HG03354 (cell line): ENCODE measurements at regions not wholly inside any gene's neighbourhood (a gene's known extent, or its start where the extent isn't known, plus 50 kb on each side); places are given as distances from the start of the nearest gene placed in this dataset.
"Not testable (repeated sequence)": the region's sequence is repeated elsewhere in the genome, so short reads cannot be mapped to it uniquely, and the experiment has no call there.

Experiments used
- ATAC-seq: cut with Tn5 transposase; IDR thresholded peaks from one replicate; pipeline ENCODE4 v1.9.1; 2021; ENCODE audit warnings: mild to moderate bottlenecking; ENCODE audit not compliant: unreplicated experiment, poor library complexity, severe bottlenecking

DNA sequence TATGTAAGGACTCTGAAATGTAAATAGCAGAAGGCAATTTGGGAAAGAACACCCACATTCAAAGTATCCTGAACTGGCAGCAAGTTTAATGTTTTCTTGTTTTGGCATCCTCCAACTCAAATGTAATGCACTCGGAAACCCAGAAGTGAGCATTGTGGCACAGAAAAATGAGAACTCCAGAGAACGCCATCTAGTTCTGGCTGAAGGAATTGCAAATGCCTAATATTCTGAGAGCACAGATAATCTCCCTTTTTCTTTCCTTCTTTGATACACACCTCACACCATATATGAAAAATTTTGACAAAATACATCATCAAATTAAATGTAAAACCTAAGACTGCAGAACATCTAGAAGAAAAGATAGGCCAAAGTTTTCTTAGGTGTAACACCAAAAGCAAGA lies 52.1 kb downstream of the PWWP3B start:
- no peak for ATAC-seq

DNA sequence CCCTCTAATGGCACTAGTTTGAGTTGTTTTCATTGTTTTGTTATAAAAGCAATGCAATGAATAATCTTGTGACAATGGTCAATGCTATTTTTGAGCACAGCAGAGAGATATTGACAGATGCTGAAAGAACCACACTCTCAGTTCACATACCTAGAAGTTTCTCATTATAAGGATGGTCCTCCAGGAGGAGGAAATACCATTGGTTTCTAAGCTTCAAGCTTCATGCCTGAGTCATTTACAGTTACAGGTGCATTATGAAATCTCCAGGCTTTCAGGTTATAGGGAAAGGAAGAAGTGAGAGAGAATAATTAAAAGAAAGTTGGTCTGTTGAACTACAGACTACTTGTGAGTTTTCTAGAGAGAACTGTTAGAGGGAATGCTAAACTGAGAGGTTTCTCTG lies 75.3 kb downstream of the PWWP3B start:
- no peak for ATAC-seq

DNA sequence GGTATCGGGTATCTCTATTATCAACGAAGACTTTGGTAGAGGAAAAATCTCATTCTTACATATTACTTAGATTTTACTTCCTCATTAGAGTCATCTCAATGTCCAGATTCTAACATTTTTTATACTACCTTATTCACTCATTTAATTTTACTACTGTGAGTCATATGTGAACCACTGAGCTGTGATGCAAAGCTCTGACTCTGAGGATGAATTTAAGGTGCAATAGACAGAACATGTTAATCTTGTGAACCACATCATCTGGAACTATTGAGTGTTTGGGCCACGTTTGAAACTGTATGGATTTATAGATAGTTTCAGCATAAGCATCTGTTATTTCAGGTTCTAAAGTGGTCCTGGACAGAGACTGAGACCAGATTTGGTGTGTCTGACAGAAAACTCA lies 78.4 kb downstream of the PWWP3B start:
- ATAC-seq = no peak

DNA sequence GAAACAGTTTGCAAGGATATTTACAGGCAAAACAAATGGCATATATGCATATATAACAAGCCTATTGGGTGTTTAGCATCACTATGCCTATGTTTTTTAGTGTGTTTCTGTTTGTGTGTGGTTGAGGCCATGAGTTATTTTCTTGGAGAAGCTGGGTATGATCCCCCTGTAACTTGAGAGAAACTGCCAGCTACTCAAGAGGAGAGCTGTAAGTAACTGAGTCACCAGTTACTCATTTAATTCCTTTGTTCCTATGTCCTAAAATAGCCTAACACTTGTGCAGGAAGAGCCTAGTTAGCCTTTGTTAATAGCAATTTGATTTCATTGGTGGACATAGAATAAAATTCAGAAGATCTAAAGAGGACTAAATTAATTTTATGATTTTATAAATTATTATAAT lies 79.1 kb downstream of the PWWP3B start:
- ATAC-seq = no peak

DNA sequence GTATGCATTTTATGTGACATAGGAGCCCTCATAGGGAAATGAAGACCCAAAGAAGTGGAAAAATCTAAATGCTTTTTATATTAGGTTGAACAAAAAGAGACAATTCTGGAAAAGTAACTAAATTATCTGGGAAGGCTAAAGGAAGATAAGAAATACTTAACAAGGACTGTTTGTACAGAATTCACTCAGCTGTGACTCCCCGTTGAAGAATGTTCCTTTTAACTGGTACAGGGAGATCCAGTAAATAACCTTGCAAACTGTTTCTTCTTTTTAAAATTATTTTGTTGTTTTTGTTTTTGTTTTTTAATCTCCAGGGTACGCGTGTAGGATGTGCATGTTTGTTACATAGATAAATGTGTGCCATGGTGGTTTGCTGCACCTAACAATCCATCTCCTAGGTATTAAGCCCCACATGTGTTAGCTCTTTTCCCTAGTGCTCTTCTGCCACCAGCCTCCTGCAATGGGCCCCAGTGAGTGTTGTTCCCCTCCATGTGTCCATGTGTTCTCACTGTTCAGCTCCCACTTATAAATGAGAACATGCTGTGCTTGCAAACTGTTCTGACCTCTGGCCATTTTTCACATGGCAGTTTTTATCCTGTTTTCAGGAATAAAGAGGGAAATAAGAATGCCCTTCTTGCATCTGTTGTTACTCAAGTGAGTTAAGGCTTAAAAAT lies 81.7 kb downstream of the PWWP3B start:
- no peak for ATAC-seq

DNA sequence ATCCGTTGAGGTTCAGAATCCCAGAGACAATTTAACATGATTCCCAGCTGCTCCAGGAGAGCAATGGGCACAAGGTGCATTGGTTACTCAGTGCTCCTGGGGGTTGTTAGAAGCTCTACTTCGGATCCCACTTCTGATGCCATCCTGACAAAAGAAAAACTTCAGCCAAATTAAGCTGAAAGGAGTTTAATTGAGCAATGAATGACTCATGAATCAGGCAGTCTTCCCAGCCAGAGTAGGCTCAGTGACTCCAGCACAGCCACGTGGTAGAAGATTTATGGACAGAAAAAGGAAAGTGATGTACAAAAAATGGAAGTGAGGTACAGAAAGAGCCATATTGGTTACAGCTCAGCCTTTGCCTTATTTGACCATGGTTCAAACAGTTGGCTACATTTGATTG lies 95.7 kb downstream of the PWWP3B start:
- ATAC-seq = no peak

DNA sequence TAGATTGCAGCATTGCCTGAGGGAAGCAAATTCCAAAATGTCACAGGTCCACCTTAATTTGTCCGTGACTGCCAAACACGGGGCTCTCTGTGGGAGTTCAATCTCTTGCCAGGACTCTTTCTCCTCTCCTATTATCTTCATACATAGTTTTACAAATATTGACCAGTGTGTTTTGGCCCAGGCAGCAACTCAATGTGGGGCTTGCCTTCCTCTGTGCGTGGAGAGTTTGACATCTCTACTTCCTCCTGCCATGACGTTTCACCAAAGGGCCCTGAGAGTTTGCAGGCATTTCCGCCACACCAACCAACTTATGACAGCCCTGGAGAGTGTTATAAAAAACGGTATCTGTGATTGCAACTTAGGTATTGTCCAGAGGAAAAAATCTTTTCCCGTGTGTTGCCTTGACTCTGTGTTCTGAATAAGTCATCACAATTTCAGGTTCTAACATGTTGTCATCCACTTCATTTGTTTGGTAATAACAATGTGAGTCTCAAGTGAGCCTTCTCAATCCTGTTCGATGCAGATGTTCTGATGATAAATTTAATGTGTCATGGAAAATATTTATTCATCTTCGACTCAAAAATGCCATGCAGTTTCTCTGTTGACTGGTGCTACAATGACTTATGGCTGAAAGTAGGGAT lies 106.0 kb downstream of the PWWP3B start:
- not testable (repeated sequence) for ATAC-seq

DNA sequence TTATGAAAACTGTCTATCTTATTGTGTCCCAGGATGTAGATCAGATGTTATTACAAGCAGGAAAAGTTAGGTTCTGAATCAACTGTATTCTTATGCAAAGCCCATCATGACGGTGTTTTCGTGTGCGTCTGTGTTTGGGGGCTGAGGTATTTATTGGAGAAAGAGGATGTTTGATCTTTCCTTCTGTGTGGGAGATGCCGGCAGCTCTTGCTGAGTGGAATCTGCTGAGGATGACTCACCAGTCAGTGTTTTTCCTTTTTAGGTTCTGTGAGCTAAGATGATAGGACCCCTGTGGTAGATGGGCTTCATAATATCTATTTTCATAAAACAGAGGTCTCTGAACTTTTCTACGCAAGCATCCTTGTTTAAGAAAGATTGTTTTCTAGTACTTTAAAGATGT lies 107.1 kb downstream of the PWWP3B start:
- not testable (repeated sequence) for ATAC-seq

DNA sequence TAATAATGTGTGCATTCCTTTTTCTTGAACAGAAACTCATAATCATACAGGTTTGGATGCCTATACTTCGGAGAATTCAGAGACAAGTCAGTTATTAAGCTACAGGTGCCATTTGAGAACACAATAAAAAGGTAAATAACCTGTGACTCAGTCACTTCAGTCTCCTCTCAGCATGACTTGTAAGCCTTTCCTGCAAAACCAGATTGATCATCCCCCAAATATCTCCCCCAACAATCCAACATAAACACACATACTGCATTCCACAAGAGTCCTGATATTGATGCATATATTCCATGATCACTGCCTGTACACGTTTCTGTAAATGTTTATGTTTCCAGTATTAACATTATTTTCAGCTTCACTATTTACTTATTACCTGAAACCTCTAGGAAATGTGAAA lies 110.8 kb downstream of the PWWP3B start:
- no peak for ATAC-seq

DNA sequence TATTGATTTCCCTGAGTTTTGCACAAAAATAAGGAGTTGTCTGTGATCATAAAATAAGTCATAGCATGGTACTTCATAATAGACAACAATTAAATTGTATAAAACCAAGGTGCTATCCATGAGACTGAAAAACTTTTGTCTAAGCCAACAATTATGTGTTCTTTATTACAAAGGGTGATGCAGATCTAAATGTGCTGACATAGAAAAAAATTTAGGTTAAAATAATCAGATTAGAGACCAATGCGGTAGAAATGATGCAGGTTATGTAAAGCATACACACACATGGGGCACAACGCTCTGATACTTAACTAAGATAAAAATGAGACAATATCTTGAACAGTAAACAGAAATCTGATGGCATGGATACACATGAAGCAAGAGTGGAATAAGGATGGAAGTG lies 113.3 kb downstream of the PWWP3B start:
- no peak for ATAC-seq

DNA sequence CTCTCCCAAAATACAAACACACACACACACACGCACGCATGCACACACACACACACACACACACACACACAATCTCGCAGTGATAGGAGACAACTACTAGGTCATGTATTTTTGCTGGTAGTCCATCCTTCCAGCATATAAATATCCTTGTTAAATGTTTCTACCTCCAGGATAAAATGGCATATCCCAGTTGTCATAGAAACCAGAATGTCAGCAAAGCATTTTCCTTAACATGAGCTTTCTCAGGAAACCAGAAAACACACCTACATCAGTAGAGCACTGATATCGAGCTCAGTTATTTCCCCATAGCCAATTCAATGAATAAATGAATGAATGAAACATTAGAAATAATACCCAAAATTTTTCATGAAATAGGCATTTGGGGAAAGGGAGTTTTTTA lies 115.7 kb downstream of the PWWP3B start:
- ATAC-seq = no peak

DNA sequence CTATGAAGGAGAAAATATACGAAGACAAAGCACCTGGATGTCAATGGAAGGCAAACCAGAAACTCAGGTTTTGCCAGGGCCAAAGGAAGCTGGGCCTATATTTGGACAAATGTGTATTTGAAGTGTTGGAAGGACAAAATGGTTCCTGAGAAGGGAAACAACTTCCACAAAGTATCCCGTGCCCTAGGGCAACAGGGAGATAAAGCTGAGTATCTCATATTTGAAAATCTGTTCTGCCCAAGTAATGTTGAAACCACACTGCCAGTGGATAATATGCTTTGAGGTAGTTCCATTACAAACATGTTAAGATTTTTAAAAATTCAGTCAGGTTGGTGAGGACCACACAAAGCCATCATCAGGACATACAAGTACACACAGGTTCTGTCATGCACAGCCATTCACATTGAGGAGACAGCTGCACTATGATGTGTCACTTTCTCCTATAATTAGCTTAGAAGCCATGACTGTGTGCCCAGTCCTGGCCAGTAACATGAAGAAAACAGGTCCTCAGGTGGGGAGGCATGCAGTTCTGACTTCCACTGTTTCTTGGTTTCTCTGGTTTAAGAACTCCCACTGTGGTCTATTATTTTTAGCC lies 116.4 kb downstream of the PWWP3B start:
- ATAC-seq = no peak

DNA sequence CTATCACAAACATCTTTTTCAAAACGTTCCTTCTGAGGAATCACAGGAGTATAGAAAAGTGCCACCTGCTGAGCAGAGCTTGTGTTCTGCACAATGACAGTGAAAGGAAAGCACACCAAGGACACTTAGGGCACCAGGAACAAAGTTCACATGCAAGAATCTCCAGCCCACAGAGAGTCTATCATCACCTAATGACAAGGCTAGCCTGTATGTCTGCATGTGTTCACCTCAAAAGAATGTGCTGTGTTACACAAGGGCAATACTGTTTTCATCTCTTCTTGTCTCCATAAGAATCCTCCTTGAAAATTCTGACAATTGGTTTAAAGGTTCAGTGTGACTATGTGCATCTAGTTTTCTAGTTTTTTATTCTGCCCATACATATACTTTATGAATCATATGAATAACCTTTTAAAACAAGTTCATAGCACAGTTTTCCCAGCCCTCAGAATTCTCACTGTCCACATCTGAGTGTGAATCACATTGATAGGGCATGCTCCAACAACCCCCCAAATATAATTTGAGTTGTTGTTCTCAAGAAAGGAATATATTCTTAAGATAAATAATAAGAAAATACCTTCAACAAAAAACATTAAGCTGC lies 118.0 kb downstream of the PWWP3B start:
- ATAC-seq = no peak

DNA sequence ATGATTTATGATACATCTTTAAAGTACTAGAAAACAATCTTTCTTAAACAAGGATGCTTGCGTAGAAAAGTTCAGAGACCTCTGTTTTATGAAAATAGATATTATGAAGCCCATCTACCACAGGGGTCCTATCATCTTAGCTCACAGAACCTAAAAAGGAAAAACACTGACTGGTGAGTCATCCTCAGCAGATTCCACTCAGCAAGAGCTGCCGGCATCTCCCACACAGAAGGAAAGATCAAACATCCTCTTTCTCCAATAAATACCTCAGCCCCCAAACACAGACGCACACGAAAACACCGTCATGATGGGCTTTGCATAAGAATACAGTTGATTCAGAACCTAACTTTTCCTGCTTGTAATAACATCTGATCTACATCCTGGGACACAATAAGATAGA lies 122.7 kb downstream of the PWWP3B start:
- not testable (repeated sequence) for ATAC-seq

DNA sequence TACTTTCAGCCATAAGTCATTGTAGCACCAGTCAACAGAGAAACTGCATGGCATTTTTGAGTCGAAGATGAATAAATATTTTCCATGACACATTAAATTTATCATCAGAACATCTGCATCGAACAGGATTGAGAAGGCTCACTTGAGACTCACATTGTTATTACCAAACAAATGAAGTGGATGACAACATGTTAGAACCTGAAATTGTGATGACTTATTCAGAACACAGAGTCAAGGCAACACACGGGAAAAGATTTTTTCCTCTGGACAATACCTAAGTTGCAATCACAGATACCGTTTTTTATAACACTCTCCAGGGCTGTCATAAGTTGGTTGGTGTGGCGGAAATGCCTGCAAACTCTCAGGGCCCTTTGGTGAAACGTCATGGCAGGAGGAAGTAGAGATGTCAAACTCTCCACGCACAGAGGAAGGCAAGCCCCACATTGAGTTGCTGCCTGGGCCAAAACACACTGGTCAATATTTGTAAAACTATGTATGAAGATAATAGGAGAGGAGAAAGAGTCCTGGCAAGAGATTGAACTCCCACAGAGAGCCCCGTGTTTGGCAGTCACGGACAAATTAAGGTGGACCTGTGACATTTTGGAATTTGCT lies 123.8 kb downstream of the PWWP3B start:
- not testable (repeated sequence) for ATAC-seq

DNA sequence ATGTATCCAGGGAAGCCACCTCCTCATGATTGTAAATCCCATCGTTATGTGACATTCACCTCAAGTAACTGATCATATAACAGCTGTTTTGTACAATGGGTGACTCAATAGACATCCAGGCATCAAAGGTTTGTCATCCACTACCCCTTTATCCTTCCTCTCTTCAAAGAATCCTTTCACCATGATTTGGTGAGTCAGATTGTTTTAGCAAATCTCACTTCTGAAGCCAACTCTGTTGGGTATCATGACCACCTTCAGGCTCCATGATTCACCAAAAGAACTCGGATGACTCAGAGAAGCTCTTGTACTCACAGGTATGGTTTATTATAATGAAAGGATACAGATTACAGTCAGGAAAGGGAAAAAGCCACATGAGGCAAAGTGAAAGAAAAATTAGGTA lies 132.1 kb downstream of the PWWP3B start:
- ATAC-seq = no peak

DNA sequence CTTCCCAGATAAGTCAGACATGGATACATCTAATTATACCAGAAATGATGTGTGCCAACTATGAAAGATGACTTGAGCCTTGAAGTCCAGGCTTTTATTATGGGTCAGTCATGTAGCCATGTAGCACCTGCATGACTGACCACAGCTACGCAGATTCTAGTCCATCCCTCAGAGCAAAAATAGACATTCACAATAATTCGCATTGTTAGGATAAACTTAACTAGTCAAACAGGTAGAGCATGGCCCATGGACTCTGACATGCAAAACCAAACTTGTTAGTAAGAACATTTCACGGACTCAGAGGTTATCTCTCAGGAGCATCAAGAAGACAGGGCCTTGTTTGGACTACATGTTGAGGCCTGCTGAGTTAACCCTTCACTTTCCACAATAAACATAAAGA lies 132.6 kb downstream of the PWWP3B start:
- no peak for ATAC-seq

DNA sequence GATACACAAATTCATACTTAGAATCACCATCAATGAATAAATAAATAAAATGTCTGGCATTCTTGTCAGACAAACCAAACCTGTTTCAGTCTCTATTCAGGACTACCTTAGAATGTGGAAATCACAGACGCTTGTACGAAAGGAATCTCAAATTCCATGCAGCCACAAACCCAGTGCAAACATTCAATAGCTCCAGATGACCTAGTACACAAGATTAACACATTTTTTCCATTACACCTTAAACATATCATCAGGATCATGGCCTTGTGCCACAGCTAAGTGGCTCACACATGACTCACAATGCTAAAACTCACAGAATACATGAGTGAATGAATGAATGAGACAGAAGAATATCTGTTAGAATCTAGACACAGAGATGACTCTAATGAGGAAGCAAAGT lies 134.2 kb downstream of the PWWP3B start:
- ATAC-seq = no peak

DNA sequence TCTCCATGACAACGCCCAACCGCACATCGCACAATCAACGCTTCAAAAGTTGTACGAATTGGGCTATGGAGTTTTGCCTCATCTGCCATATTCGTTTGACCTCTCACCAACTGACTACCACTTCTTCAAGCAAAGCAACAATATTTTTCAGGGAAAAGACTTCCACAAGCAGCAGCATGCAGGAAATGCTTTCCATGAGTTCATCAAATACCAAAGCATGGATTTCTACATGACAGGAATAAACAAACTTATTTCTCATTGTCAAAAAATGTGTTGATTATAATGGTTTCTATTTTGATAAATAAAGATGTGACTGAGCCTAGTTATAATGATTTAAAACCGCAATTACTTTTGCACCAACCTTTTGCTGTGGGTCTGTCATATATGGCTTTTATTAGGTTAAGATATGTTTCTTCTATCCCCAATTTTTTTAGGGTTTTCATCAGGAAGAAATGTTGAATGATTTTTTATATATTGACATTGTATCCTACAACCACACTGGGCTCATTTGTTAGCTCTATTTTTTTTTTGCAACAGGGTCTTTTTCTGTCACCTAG lies 138.4 kb downstream of the PWWP3B start:
- no peak for ATAC-seq

DNA sequence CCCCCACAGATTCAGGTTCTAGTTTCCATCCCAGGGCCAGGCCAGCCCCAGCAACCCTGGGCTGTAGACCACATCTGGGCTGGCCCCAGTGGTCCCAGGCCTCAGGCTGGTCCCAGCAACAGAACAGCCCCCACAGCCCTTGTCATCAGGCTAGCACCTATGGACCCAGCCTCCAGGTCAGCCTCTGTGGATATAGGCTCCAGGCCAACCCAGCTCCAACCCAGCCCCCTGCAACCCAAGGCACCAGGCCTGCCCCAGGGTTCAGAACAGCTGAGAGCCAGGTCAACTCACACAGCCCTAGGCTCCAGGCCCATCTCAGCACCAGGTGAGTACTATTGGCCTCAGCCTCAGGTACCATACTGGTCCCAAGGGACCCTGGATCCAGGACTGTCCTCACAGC lies 155.3 kb downstream of the PWWP3B start:
- ATAC-seq = no peak
